Pancreas (tissue), 10 donors: ENCODE measurements at regions not wholly inside any gene's neighbourhood (a gene's known extent, or its start where the extent isn't known, plus 50 kb on each side); places are given as distances from the start of the nearest gene placed in this dataset.

ENCODE experiments used
- ATAC-seq, 4 donors: fragments of 200-7000 bp; cut with Tn5 transposase; one replicate each; pipeline versions ENCODE4 v1.8.0 to v1.9.1; 2020; ENCODE audit warnings: mild to moderate bottlenecking in 4 of 4, moderate library complexity in 4 of 4
- DNase-seq, 6 donors: peaks; one replicate each; pipeline ENCODE4 v3.0.0-alpha.2; 2020
- FAIRE-seq: peaks from 2 replicates; lab custom pipeline; 2012; peaks lifted over from hg19 to GRCh38; lab: Jason Lieb, UNC
- H3K27ac ChIP-seq, 4 donors: fragments of 200-600 bp; sonication (generic); 1 replicate in 3 of 4; 2 replicates in 1 of 4; pipeline versions ENCODE4 v1.5.0 to v1.8.0; 2020
- H3K27me3 ChIP-seq, 4 donors: fragments of 200-600 bp; one replicate each; pipeline ENCODE4 v1.8.0; 2021
- H3K36me3 ChIP-seq, 3 donors: fragments of 200-600 bp; sonication (generic) in 1 of 3; one replicate each; pipeline versions ENCODE4 v1.5.0 to v1.8.0; 2020 to 2021
- H3K4me1 ChIP-seq, 3 donors: fragments of 200-600 bp; one replicate each; pipeline ENCODE4 v1.8.0; 2021
- H3K4me3 ChIP-seq, 4 donors: fragments of 200-600 bp; sonication (generic) in 2 of 4; one replicate each; pipeline versions ENCODE4 v1.5.0 to v1.8.0; 2020 to 2021
- H3K9me3 ChIP-seq, 4 donors: fragments of 200-600 bp; one replicate each; pipeline ENCODE4 v1.8.0; 2021
- WGBS, 2 donors: extraction: QIAGEN DNeasy Blood & Tissue Kit; methylation state at CpG; one replicate each; pipeline ENCODE4 v1.1.7; 2013; 5-methylcytosine and 5-hydroxymethylcytosine counted together
- intact Hi-C, 3 donors: fragments of 100-400 bp; cut with DNase I; formaldehyde crosslinking; loops; one replicate each; pipeline versions ENCODE4 v1.11.1 to v1.14.2; 2022
- TF ChIP-seq, protein P1 (sequence below), 4 donors: fragments of 200-600 bp; sonication (generic) in 3 of 4; IDR thresholded peaks; one replicate each; pipeline versions ENCODE4 v1.5.0 to v1.8.0; 2021; ENCODE audit warnings: antibody characterized with exemption in 4 of 4
- donor health status: healthy with polysubstance abuse.
- donor health status: DM: no; HTN: no; CAD: no; lungs with moderate emphysema.
- donor health status: DM: no; HTN: no; CAD: no.
- donor health status: control.
- donor health status: control.
- donor health status: Bipolar disorder and iron deficiency.
- donor health status: DM: yes; HTN: yes; CAD: no.
- donor health status: DM: no; HTN: no; CAD: no.
- donor health status: DM: no; HTN: no; CAD: no.
- donor health status: DM: yes; HTN: yes; CAD: no.

GRCh38 chr12:125443341-125443740 lies 378.1 kb downstream of the AACS start:
- Histone ChIP-seq H3K4me3 (no peak overlapping the region), H3K36me3 (no peaks in the 10 kb centered on the region), H3K4me1 (no peaks in the 10 kb centered on the region), H3K27me3 (no peaks in the 10 kb centered on the region), H3K27ac (no peak overlapping the region), H3K9me3 (no peaks in the 10 kb centered on the region)
- TF ChIP-seq, protein P1, sequence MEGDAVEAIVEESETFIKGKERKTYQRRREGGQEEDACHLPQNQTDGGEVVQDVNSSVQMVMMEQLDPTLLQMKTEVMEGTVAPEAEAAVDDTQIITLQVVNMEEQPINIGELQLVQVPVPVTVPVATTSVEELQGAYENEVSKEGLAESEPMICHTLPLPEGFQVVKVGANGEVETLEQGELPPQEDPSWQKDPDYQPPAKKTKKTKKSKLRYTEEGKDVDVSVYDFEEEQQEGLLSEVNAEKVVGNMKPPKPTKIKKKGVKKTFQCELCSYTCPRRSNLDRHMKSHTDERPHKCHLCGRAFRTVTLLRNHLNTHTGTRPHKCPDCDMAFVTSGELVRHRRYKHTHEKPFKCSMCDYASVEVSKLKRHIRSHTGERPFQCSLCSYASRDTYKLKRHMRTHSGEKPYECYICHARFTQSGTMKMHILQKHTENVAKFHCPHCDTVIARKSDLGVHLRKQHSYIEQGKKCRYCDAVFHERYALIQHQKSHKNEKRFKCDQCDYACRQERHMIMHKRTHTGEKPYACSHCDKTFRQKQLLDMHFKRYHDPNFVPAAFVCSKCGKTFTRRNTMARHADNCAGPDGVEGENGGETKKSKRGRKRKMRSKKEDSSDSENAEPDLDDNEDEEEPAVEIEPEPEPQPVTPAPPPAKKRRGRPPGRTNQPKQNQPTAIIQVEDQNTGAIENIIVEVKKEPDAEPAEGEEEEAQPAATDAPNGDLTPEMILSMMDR (IDR thresholded peaks at IDR 0.05): no peak
- 45 to 51% methylated on average over 1 of the region's 1 CpG for WGBS, 2 donors
- FAIRE-seq (no peak), DNase-seq (no peak), ATAC-seq (no peak)
- intact Hi-C loops: no loop called here

DNA sequence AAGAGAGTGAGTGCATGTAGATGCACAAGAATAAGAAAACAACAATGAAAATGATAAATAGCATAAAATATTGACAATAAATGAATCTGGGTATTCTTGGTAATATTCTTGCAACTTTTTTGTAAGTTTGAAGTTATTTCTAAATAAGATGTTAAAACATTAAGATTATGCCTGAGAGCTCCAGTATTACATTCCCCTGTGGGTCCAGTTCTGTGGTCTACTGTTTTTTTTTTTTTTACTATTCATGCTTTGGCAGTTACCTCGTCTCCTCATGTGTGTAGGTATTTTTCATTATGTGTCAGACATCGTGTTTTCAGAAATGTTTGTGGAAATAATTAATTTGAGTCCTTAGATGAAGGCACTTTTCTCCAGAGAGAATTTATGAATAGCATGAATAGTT lies 386.2 kb downstream of the AACS start:
- no peak overlapping the region for H3K27ac ChIP-seq
- no peak for FAIRE-seq
- no peak for ATAC-seq
- H3K36me3 ChIP-seq: no peaks in the 10 kb centered on the region
- no peak overlapping the region for H3K4me3 ChIP-seq
- TF ChIP-seq, protein P1 (IDR thresholded peaks at IDR 0.05): no peak
- WGBS, 2 donors: 25 to 26% methylated on average over 2 of the region's 2 CpGs
- H3K9me3 ChIP-seq: no peaks in the 10 kb centered on the region
- H3K4me1 ChIP-seq: no peaks in the 10 kb centered on the region
- intact Hi-C loops: no loop called here
- H3K27me3 ChIP-seq: peaks cover 0 to 3% (median 0%) of the 10 kb centered on the region in 4 donors
- no peak for DNase-seq

DNA sequence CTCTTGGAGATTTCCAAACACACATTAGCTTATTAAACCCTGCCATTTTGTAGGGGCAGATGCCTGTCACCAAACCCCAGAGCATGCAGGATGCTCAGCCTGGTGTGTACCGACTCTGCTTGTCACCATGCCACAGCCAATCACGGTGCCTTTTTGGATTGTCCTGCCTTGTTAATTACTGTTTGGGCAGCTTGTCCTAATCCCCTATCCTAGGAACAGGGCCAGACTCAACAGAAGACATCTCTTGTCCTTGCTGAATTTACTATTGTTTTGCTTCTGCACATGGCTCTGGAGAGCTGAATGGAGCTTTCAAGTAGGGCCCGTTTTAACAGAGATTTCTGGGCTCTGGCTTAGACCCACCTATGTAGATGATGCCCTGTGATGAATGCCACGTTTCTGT lies 388.5 kb downstream of the AACS start:
- TF ChIP-seq, protein P1 (IDR thresholded peaks at IDR 0.05): no peak
- no peaks in the 10 kb centered on the region for H3K4me1 ChIP-seq
- H3K4me3 ChIP-seq: no peak overlapping the region
- H3K36me3 ChIP-seq: no peaks in the 10 kb centered on the region
- H3K9me3 ChIP-seq: no peaks in the 10 kb centered on the region
- H3K27me3 ChIP-seq: peaks cover 0 to 3% (median 0%) of the 10 kb centered on the region in 4 donors
- intact Hi-C loops: no loop called here
- ATAC-seq (no peak), FAIRE-seq (no peak), DNase-seq (no peak)
- H3K27ac ChIP-seq: no peak overlapping the region
- 34 to 40% methylated on average over 4 of the region's 4 CpGs for WGBS, 2 donors

GRCh38 chr12:125454291-125454690 lies 389.1 kb downstream of the AACS start:
- Histone ChIP-seq H3K36me3 (no peaks in the 10 kb centered on the region), H3K9me3 (no peaks in the 10 kb centered on the region), H3K4me1 (no peaks in the 10 kb centered on the region), H3K27me3 (peaks cover 0 to 3% (median 0%) of the 10 kb centered on the region in 4 donors), H3K27ac (no peak overlapping the region), H3K4me3 (no peak overlapping the region)
- ATAC-seq: no peak
- 60 to 70% methylated on average over 3 of the region's 3 CpGs for WGBS, 2 donors
- DNase-seq: no peak
- TF ChIP-seq, protein P1 (IDR thresholded peaks at IDR 0.05): no peak
- FAIRE-seq: no peak
- intact Hi-C loops: no loop called here

DNA sequence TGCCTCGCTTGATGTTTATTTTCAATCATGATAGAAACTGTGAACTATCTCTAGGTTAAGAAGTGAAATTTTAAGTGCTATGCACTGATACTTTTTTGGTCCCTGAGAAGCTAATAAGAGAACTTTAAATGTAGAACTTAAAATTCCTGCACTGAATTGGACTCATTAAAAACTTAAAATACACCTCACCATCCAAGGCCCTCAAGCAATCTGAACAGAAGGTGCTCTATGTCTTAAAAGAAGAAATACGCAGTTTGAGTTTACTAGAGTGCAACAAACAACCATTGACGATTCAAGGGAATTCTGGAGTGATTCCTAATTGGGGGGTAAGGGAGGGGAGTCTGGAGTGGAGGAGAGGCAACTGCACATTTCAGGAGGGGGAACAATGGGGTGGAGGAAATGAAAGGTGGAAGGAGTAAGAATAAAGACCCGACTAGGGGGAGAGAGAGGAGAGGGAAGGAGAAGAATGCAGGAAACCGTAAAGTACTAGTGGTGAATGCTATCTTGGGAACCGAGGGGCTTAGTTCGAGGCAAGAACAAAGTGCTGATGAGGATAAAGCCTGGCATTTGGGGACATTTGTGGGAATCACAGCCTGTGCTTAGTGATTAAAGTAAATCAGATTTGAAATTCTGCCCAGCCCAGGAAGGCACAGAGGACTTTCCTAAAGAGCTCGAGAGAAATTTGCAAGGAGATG lies 389.7 kb downstream of the AACS start:
- no peak for FAIRE-seq
- Histone ChIP-seq H3K9me3 (no peaks in the 10 kb centered on the region), H3K4me3 (no peak overlapping the region), H3K4me1 (no peaks in the 10 kb centered on the region), H3K27me3 (peaks cover 0 to 3% (median 0%) of the 10 kb centered on the region in 4 donors), H3K36me3 (no peaks in the 10 kb centered on the region), H3K27ac (no peak overlapping the region)
- no peak for DNase-seq
- WGBS, 2 donors: 40 to 41% methylated on average over 8 of the region's 8 CpGs
- no peak for ATAC-seq
- TF ChIP-seq, protein P1 (IDR thresholded peaks at IDR 0.05): no peak
- intact Hi-C loops: no loop called here
